ENCODE measurements at regions not wholly inside any gene's neighbourhood (a gene's known extent, or its start where the extent isn't known, plus 50 kb on each side); places are given as distances from the start of the nearest gene placed in this dataset.
"Not testable (repeated sequence)": the region's sequence is repeated elsewhere in the genome, so short reads cannot be mapped to it uniquely, and the experiment has no call there.

GRCh38 chr14:26655128-26655527 is 57.3 kb upstream of the NOVA1 start:
- Histone ChIP-seq H3K4me2 (no peak overlapping the region), H4K20me1 (no peaks in the 10 kb centered on the region), H3K27ac (no peak overlapping the region), H3K27me3 (no peaks in the 10 kb centered on the region), H3K4me1 (no peaks in the 10 kb centered on the region), H3K36me3 (no peaks in the 10 kb centered on the region), H3K9ac (no peak overlapping the region), H3K4me3 (no peak overlapping the region), H3K9me3 (replicated peaks in 1 of 11) (no peaks in the 10 kb centered on the region)
- TF ChIP-seq Cebpa-rat (IDR thresholded peaks at IDR 0.05) = no peak

DNA sequence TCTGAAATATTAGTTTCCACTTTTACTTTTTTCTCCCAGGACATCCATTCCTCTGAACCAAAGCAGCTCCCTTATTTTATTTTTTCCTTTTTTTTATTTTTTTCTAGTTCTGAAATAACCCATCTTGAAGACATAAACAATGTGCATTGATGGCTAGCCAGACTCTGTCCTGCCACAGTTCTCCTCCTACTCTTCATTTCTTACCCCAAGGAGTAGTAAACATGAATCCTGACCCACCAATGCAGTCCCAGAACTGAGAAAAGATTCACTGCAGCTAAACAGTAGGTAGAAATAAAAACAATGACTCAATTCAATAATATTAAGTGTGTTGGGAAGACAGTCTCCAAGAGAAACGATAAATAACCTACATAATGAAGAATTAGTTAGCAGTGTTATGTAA is 65.7 kb upstream of the NOVA1 start:
- Histone ChIP-seq H4K20me1 (no peaks in the 10 kb centered on the region), H3K4me2 (no peak overlapping the region), H3K9me3 (replicated peaks in 1 of 11) (peaks cover 12 to 24% (median 19%) of the 10 kb centered on the region in 11 experiments; a peak in 17 of 22 replicates), H3K27me3 (no peaks in the 10 kb centered on the region), H3K27ac (no peak overlapping the region), H3K4me3 (no peak overlapping the region), H3K9ac (no peak overlapping the region), H3K36me3 (no peaks in the 10 kb centered on the region), H3K4me1 (no peaks in the 10 kb centered on the region)
- no peak for TF ChIP-seq Cebpa-rat (IDR thresholded peaks at IDR 0.05)

- not testable (repeated sequence) for H3K27me3 ChIP-seq, H4K20me1 ChIP-seq, H3K27ac ChIP-seq, H3K4me3 ChIP-seq, H3K4me1 ChIP-seq, H3K4me2 ChIP-seq, H3K9ac ChIP-seq, H3K36me3 ChIP-seq
- peaks cover 0 to 11% (median 6%) of the 10 kb centered on the region in 11 experiments; a peak in 11 of 22 replicates for H3K9me3 ChIP-seq (replicated peaks in 1 of 11)
Observed at GRCh38 chr14:26678732-26679420, 81.0 kb upstream of the NOVA1 start.

DNA sequence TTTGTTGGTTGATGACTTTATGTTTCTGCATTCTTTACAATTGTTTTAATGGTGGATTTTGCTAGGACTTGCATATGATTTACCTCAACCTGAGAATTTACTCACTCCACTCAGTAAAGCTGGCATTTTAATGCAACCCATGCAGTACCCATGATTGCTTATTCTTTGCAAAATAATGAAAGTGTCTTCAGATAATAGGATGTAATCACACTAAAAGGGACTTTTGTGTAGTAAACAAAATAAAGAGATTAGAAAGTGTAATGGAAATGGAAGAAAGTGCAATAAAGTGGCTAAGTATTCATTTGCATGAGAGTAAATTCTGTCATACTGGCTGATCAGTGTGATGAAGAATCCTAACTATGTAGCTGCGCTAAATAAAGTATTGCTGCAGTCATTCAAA is 87.6 kb upstream of the NOVA1 start:
- Histone ChIP-seq H3K4me3 (no peak overlapping the region), H3K27ac (no peak overlapping the region), H3K27me3 (no peaks in the 10 kb centered on the region), H3K36me3 (no peaks in the 10 kb centered on the region), H3K4me1 (no peaks in the 10 kb centered on the region), H4K20me1 (no peaks in the 10 kb centered on the region), H3K9me3 (replicated peaks in 1 of 11) (peaks cover 0 to 14% (median 8%) of the 10 kb centered on the region in 11 experiments; a peak in 12 of 22 replicates), H3K9ac (no peak overlapping the region), H3K4me2 (no peak overlapping the region)
- no peak for TF ChIP-seq Cebpa-rat (IDR thresholded peaks at IDR 0.05)

- Histone ChIP-seq H3K9ac (no peak overlapping the region), H4K20me1 (no peaks in the 10 kb centered on the region), H3K36me3 (no peaks in the 10 kb centered on the region), H3K9me3 (replicated peaks in 1 of 11) (peaks cover 0 to 7% (median 0%) of the 10 kb centered on the region in 11 experiments; a peak in 4 of 22 replicates), H3K4me3 (no peak overlapping the region), H3K4me1 (no peaks in the 10 kb centered on the region), H3K4me2 (no peak overlapping the region), H3K27ac (no peak overlapping the region), H3K27me3 (no peaks in the 10 kb centered on the region)
- TF ChIP-seq Cebpa-rat (IDR thresholded peaks at IDR 0.05) = no peak
Observed at GRCh38 chr14:26687301-26687837, 89.5 kb upstream of the NOVA1 start.

- no peak overlapping the region for H3K27ac ChIP-seq
- H3K4me2 ChIP-seq = peak overlapping the region in 9 of 11 experiments; percentile 9 to 41 (median 18); a peak in 10 of 22 replicates
- H3K27me3 ChIP-seq = no peaks in the 10 kb centered on the region
- peaks cover 4 to 14% (median 6%) of the 10 kb centered on the region in 10 experiments; a peak in 13 of 20 replicates for H3K4me1 ChIP-seq
- H4K20me1 ChIP-seq = no peaks in the 10 kb centered on the region
- no peaks in the 10 kb centered on the region for H3K9me3 ChIP-seq (replicated peaks in 1 of 11)
- H3K4me3 ChIP-seq = no peak overlapping the region
- TF ChIP-seq Cebpa-rat (IDR thresholded peaks at IDR 0.05) = no peak
- no peaks in the 10 kb centered on the region for H3K36me3 ChIP-seq
- no peak overlapping the region for H3K9ac ChIP-seq
Observed at GRCh38 chr14:26694521-26694920, 96.7 kb upstream of the NOVA1 start.

- no peak for TF ChIP-seq Cebpa-rat (IDR thresholded peaks at IDR 0.05)
- H3K9ac ChIP-seq = no peak overlapping the region
- H3K27ac ChIP-seq = no peak overlapping the region
Observed at GRCh38 chr14:26702721-26703230, 104.9 kb upstream of the NOVA1 start.

DNA sequence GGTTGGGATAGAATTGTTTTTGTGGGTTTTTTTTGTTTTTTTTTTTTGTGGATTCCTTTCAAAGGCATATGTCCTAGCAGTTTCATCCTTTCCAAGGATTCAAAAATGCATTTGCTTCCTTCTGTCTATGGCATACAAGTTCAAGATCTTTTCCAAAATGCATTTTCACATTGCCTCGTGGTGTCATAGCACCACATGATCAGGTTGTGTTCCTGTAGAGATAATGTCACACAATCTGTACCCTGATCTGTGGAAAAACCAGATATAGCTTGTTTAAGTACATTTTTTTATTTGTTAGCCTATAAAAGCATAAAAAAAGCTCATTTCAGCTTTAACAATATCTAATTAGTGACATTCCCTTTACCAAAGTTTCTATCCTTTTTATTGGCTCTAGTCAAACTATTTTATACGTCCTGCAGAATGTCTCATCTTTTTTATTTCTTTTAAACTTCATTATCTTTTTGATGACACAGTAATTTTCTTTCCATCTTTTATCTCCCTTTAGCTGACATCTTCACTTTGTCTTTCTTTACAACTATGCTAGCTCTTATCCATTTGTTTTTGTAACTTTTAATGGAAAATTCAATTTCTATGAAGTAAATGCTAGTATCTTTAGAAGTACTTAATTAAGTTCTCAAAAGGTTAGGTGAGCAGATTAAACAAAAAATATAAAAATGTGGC is 106.0 kb upstream of the NOVA1 start:
- Histone ChIP-seq H3K27ac (no peak overlapping the region), H4K20me1 (no peaks in the 10 kb centered on the region), H3K4me1 (peaks cover 6 to 14% (median 7%) of the 10 kb centered on the region in 10 experiments; a peak in 18 of 20 replicates), H3K27me3 (peaks cover 0 to 12% (median 0%) of the 10 kb centered on the region in 11 experiments; a peak in 3 of 22 replicates), H3K4me2 (no peak overlapping the region), H3K4me3 (no peak overlapping the region), H3K36me3 (no peaks in the 10 kb centered on the region), H3K9me3 (replicated peaks in 1 of 11) (no peaks in the 10 kb centered on the region), H3K9ac (no peak overlapping the region)
- no peak for TF ChIP-seq Cebpa-rat (IDR thresholded peaks at IDR 0.05)

More at GRCh38 chr14:26702721-26703230, 104.9 kb upstream of the NOVA1 start:
- Histone ChIP-seq H3K4me2 (no peak overlapping the region), H3K4me1 (peaks cover 0 to 3% (median 0%) of the 10 kb centered on the region in 10 experiments; a peak in 2 of 20 replicates), H3K27me3 (peaks cover 0 to 12% (median 0%) of the 10 kb centered on the region in 11 experiments; a peak in 3 of 22 replicates), H3K36me3 (no peaks in the 10 kb centered on the region), H3K9me3 (replicated peaks in 1 of 11) (no peaks in the 10 kb centered on the region), H4K20me1 (no peaks in the 10 kb centered on the region), H3K4me3 (no peak overlapping the region)

- Histone ChIP-seq H4K20me1 (no peaks in the 10 kb centered on the region), H3K4me3 (no peak overlapping the region), H3K4me2 (no peak overlapping the region), H3K27ac (no peak overlapping the region), H3K27me3 (peaks cover 0 to 33% (median 0%) of the 10 kb centered on the region in 11 experiments; a peak in 7 of 22 replicates), H3K4me1 (peaks cover 8 to 31% (median 17%) of the 10 kb centered on the region in 10 experiments; a peak in 18 of 20 replicates), H3K36me3 (no peaks in the 10 kb centered on the region), H3K9me3 (replicated peaks in 1 of 11) (no peaks in the 10 kb centered on the region), H3K9ac (no peak overlapping the region)
- TF ChIP-seq Cebpa-rat (IDR thresholded peaks at IDR 0.05) = no peak
Observed at GRCh38 chr14:26707234-26707633, 109.4 kb upstream of the NOVA1 start.
